Lower leg skin (tissue), 4 donors: ENCODE measurements at regions not wholly inside any gene's neighbourhood (a gene's known extent, or its start where the extent isn't known, plus 50 kb on each side); places are given as distances from the start of the nearest gene placed in this dataset.
"Not testable (repeated sequence)": the region's sequence is repeated elsewhere in the genome, so short reads cannot be mapped to it uniquely, and the experiment has no call there.

Experiments
- DNase-seq, 2 donors: peaks; one replicate each; pipeline ENCODE4 v3.0.0-alpha.2; 2019; ENCODE audit warnings: low spot score in 2 of 2
- H3K4me3 ChIP-seq: fragments of 200-600 bp; sonication (generic); 2 replicates; pipeline ENCODE4 v1.5.1; 2017; ENCODE audit warnings: mild to moderate bottlenecking, low read depth; ENCODE audit not compliant: poor library complexity, severe bottlenecking
- POLR2A ChIP-seq, 2 donors: fragments of 450-650 bp; IDR thresholded peaks; one replicate each; pipeline ENCODE4 v1.6.1; 2016 to 2017; ENCODE audit warnings: antibody characterized with exemption in 2 of 2, mild to moderate bottlenecking in 1 of 2, moderate library complexity in 1 of 2
- WGBS, 2 donors: methylation state at CpG; one replicate each; pipeline ENCODE4 v1.1.5; 2018; 5-methylcytosine and 5-hydroxymethylcytosine counted together
- intact Hi-C: fragments of 100-400 bp; cut with DNase I; formaldehyde crosslinking; loops from one replicate; pipeline ENCODE4 v1.15.0; 2023; ENCODE audit warnings: low total_unique reads
- TF ChIP-seq, protein P1 (sequence below), 3 donors: fragments of 450-650 bp; IDR thresholded peaks; one replicate each; pipeline ENCODE4 v1.5.1; 2016; ENCODE audit warnings: antibody characterized with exemption in 3 of 3, mild to moderate bottlenecking in 3 of 3, moderate library complexity in 2 of 3

DNA sequence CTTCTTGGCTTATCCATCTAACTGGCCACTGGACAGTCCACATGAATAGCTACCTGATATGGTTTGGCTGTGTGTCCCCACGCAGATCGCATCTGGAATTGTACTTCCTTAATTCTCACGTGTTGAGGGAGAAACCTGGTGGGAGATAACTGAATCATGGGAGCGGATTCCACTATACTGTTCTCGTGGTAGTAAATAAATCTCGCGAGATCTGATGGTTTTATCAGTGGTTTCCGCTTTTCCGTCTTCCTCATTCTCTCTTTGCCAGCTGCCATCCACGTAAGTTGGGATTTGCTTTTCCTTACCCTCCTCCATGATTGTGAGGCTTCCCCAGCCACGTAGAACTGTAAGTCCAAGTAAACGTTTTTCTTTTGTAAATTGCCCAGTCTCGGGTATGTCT lies 1496.4 kb downstream of the KHDRBS2 start:
- intact Hi-C loops, DNase-seq, H3K4me3 ChIP-seq: not testable (repeated sequence)
- WGBS, 2 donors = 88 to 91% methylated on average over 13 of the region's 13 CpGs

DNA sequence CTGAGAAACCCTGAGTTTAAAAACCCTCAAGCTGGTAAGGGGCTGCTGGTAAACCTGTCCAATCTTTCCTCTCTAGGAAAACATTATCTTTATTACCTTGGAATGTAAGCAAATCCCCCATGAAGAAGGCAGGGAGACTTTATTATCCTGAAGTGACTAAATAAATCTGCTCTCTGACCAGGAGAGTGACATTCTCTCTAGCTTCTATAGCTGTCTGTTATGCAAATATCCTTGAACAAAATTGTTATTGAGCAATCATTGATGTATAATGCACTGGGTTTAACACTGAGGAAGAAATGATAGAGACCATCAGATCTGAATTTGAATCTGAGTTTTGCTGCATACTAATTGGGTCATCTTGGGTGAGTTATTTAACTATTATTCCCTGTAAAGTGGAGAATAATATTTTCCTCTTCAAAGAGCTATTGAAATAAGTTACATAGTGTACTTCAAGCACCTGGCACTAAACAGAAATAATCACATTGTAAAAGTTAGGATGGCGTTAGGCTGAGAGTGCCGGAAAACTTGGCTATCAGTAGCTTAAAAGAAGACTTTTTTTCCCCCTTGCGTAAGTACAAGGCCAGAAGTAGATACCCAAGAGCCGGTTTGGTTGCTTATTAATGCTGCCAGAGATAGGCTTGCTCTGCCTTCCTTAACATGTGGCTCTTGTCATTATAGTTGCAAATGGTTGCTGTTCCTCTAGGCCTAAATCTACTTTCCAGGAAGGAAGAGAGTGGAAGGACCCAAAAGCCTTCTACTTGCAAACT lies 1503.1 kb downstream of the KHDRBS2 start:
- intact Hi-C loops, DNase-seq, H3K4me3 ChIP-seq: not testable (repeated sequence)
- WGBS, 2 donors = 75 to 79% methylated on average over 4 of the region's 4 CpGs

DNA sequence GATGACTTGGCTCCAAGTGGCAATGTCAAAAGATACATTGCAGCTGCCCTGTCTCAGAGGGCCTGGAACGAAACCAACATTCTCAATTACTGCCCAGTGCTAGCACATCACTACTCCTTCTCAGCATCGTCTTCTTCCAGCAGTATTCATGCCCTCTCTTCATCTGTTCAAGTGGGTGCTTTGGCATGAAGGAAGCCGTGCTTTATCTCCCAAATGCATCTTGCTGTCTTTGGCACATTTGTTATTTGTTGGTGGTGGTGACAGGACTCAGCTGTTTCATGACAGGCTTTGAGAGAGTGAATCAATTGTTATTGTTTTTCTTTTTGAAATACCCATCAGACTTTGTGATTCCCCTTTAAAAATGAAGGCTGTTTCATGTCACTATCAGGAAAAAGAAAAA lies 1506.4 kb downstream of the KHDRBS2 start:
- H3K4me3 ChIP-seq, intact Hi-C loops, DNase-seq: not testable (repeated sequence)
- WGBS, 2 donors = 49 to 62% methylated on average over 3 of the region's 3 CpGs

DNA sequence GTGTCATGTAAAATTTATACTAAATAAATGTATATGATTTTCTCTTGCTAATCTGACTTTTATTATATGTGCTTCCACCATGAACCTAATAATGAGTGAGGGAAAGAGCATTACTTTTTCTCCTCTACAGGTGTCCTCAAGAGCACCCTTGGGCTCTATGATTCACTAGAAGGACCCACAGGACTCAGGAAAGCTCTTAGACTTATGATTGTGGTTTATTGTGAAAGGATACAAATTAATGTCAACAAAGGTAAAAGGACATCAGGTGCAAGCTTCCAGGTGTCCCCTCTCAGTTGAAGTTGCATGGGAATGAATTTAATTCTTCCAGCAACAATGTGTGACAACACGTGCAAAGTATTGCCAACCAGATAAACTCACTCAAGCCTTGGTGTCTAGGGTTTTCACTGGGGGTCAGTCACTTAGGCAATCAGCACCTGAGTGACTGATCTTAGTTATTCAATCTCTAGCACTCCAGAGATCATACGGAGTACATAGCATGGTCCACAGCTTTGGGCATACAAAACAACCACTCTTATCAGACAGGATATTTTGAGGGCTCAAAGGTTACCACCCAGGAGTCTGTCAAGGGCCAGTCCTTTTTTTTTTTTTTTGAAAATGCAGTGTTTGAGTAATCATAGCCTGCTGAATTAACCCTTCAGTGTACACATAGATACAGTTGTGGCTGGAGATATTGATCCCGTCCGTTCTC lies 1518.1 kb downstream of the KHDRBS2 start:
- DNase-seq, H3K4me3 ChIP-seq, intact Hi-C loops: not testable (repeated sequence)
- WGBS, 2 donors = 85 to 90% methylated on average over 4 of the region's 4 CpGs

DNA sequence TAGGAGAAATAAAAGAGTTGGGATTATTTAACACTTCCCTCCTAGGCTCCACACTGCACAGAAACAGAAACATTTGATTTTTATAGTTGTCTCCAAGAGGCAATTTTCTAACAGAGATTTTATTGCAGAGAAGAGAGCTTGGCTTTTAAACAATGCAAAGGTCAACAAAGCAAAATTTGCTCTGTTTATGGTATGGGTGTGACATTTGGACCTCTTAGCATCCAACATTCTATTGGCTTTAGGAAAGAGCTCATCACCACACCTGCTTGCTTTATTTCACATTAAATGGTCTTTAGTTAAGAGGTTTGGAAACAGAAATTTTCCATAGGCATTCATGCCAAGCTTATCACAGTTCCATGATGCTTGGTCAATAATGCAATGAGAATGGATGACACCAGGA lies 1520.7 kb downstream of the KHDRBS2 start:
- DNase-seq, intact Hi-C loops, H3K4me3 ChIP-seq: not testable (repeated sequence)

DNA sequence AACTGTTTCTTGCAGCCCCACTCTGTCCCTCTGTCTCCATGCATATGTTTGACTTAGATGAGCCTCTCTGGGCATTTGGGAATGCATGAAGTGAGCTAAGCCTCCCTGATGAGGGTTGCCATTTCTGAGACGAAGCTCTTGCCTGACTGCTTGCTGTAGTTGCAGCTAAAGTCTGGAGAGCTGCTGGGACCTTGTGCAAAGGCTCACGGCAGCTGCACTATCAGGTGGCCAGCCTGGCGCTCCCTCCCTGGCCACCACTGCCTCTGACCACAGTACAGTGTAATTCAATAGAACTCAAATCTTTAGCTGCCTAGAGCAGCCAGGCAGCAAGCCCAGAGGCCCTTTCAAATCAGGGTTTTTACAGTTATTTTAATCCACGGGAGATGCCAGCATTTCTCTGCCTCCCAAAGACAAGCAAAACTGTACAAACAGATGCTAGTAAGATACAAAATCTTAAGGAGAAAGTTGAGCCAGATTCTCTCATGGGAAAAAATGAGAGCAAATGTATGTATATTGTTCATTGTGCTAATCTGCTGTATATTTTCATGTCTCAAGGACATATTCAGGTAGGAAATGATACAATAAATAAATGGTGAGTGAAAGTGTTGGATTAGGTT lies 1522.5 kb downstream of the KHDRBS2 start:
- DNase-seq, intact Hi-C loops, H3K4me3 ChIP-seq: not testable (repeated sequence)
- WGBS, 2 donors = 69 to 72% methylated on average over 1 to 4 of the region's 4 CpGs

DNA sequence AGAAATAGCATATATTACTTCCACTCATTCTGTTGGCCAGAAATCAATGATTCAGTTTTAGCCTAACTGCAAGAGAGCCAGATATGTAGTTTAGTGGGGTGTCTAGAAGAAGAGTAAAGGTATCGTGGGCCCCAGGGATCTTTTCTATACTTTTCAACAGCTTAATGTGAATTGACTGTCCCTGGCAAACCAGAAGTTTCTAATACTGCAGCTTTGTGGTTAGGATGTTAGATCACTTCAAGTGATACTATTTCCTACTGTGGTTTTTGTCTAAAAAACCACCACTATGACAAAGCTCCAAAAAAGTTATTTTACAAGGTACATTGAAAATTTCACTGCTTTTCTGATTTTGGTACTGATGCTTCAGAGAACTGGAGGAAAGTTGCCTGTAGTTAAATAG lies 1525.1 kb downstream of the KHDRBS2 start:
- H3K4me3 ChIP-seq, intact Hi-C loops, DNase-seq: not testable (repeated sequence)
- WGBS, 2 donors = 57 to 71% methylated on average over 1 of the region's 1 CpG

DNA sequence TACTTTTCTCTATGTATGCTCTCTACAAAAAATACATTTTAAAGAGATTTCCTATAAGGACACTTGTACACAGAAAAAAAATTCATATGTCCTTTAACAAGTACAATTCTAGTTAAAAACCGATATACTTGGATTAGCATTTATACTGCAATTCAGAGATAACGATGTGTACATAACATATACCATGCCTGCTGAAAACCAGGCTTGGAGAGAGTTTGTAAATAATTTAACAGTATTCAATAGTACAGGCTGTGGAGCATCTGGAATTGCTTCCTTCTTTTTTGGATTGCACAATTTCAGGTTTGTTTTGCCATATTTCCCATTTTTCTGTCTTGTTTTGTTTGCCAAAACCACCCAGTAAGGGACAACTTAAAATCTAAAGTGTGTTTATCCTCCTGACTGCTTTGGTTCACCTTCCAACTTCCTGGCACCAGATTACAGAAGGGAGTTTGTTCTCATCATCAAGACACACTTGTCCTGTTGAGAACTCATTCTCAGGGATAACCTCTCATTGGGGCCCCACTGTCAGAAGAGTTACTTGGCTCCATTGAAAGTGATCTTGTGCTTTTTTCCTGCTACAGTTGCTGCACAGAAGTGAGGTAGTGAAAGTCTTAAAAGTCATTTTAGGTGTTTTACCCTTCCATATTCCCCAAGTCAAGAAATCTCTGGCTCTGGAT lies 1526.7 kb downstream of the KHDRBS2 start:
- H3K4me3 ChIP-seq, DNase-seq, intact Hi-C loops: not testable (repeated sequence)
- WGBS, 2 donors = 78 to 85% methylated on average over 2 of the region's 2 CpGs

DNA sequence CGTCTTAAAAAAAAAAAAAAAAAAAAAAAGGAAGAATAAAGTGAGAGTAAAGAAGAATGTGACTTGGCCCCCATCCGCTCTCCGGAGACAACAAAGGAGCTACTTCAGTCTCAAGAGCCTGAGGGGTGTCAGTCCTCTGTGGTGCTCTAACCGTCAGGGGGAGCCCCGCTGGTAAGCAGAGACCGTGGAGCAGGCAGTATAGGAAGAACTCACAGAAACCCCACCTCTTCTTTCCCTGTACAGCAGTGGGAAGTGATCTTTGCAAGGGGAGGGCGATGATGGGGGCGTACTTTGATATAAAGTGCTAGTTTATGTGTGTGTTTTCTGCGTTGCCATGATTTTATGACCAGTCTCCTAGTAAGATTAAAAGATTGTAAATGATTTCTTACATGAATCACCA lies 1527.3 kb downstream of the KHDRBS2 start:
- 75 to 87% methylated on average over 9 of the region's 9 CpGs for WGBS, 2 donors
- intact Hi-C loops, H3K4me3 ChIP-seq, DNase-seq: not testable (repeated sequence)

DNA sequence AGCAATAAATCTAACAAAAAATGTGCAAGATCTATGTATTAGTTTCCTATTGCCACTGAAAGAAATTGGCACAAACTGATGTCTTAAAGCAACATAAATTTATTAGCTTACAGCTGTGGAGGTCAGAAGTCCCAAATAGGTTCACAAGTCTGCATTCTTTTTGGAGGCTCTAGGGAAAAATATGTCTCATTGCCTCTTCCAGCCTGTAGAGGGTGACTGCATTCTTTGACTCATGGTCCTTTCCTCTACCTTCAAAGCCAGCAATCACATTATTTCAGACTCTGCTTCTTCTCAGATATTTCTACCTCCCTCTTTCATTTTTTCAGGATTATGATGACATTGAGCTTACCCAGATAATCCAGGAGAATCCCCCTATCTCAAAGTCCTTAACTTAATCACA lies 1531.1 kb downstream of the KHDRBS2 start:
- no peak for TF ChIP-seq POLR2A (IDR thresholded peaks at IDR 0.05)
- TF ChIP-seq, protein P1, sequence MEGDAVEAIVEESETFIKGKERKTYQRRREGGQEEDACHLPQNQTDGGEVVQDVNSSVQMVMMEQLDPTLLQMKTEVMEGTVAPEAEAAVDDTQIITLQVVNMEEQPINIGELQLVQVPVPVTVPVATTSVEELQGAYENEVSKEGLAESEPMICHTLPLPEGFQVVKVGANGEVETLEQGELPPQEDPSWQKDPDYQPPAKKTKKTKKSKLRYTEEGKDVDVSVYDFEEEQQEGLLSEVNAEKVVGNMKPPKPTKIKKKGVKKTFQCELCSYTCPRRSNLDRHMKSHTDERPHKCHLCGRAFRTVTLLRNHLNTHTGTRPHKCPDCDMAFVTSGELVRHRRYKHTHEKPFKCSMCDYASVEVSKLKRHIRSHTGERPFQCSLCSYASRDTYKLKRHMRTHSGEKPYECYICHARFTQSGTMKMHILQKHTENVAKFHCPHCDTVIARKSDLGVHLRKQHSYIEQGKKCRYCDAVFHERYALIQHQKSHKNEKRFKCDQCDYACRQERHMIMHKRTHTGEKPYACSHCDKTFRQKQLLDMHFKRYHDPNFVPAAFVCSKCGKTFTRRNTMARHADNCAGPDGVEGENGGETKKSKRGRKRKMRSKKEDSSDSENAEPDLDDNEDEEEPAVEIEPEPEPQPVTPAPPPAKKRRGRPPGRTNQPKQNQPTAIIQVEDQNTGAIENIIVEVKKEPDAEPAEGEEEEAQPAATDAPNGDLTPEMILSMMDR (IDR thresholded peaks at IDR 0.05) = no peak
- no peak for DNase-seq
- H3K4me3 ChIP-seq = no peak overlapping the region
- intact Hi-C loops = no loop called here

DNA sequence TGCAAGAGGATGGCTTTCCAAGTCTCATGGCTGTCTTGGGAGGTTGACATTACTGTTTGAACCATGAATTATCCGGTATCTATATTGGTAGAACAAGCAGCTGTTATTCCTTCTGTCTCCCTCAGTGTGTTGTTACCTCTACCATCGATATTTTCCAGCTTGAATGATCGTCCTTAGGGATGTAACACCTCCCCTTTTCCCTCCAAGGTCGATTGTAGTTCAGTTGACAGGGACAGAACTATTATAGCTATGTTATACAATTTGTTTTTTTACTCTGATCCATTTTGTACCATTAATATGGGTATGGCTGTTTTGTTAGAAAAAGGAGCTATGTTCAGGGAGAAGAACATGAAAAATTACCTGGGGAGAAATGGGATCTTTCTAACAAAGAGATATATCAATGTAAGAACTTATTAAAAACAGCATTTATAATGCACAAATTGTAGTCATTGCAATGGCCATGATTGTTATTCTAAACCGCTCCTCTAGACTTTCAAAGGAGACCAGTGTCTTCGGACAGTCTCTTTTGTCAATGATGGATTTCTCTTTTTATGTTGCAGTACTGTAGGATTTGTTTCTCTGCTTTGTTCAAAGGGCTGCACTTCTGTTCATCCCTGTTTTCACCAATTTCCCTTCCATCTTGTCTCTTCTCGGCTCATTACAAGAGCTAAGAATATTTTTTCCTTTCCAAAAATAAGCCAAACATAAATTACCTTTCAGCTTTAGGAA lies 1535.5 kb downstream of the KHDRBS2 start:
- WGBS, 2 donors = 58 to 64% methylated on average over 7 of the region's 7 CpGs
- DNase-seq, H3K4me3 ChIP-seq, intact Hi-C loops: not testable (repeated sequence)

DNA sequence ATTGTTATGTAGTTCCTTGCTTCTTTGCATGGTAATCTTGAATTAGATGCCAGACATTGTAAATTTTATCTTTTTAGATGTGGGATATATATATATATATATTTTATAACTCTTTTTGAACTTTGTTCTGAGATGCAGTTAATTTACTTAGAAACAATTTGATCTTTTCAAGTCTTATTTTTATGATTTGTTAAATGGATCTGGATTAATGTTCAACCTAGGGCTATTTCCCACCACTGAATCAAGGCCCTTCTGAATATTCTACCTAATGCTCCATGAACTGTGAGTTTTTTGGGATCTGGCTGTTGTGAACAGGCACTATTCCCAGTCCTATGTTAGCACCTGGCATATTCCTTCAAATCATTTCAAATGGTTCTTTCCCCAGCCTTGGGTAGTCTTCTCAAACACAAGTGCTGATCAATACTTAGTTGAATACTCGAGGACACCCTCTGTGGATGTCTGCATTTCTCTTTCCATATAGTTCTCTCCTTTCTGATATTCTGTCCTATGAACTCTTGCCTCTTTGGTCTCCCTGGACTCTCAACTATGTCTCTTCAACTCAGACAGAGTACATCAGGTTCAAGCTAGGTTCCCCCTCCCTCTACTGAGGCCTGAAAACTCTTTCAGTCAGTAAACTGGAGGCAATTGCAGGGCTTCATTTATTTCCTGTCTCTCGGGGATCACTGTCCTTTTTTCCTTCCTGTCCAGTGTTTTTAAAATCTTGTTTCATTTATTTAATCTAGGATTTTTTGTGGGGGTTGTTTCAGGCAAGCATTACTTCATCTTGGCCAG lies 1538.1 kb downstream of the KHDRBS2 start:
- 53 to 61% methylated on average over 2 of the region's 2 CpGs for WGBS, 2 donors

More for the DNA sequence above, 1538.1 kb downstream of the KHDRBS2 start:
- DNase-seq, H3K4me3 ChIP-seq, intact Hi-C loops: not testable (repeated sequence)
